ENCODE measurements at regions not wholly inside any gene's neighbourhood (a gene's known extent, or its start where the extent isn't known, plus 50 kb on each side); places are given as distances from the start of the nearest gene placed in this dataset.

GRCh38 chr5:87079219-87079618 is 188.5 kb upstream of the RASA1 start:
- TF ChIP-seq CTCF (IDR thresholded peaks at IDR 0.05): no peak
- TF ChIP-seq POLR2A (IDR thresholded peaks at IDR 0.05): no peak

All from thyroid gland (tissue), 4 donors.